NOMO-1 treated with DMSO at 0.1 percent for 48 hours (cell line): ENCODE measurements at regions not wholly inside any gene's neighbourhood (a gene's known extent, or its start where the extent isn't known, plus 50 kb on each side); places are given as distances from the start of the nearest gene placed in this dataset.
A peak's percentile ranks its signal among the peaks of the same experiment; 100 is the strongest.
"Not testable (repeated sequence)": the region's sequence is repeated elsewhere in the genome, so short reads cannot be mapped to it uniquely, and the experiment has no call there.

ENCODE experiments used
- DNase-seq: peaks from one replicate; lab custom pipeline; 2025; ENCODE audit not compliant: unreplicated experiment; lab: John Stamatoyannopoulos, UW

- DNase-seq: no peak
These were observed 82.6 kb upstream of the SPTLC3 start for GRCh38 chr20:12925863-12926793.

- no peak for DNase-seq
These were observed 81.3 kb upstream of the SPTLC3 start for GRCh38 chr20:12927489-12927888.

DNA sequence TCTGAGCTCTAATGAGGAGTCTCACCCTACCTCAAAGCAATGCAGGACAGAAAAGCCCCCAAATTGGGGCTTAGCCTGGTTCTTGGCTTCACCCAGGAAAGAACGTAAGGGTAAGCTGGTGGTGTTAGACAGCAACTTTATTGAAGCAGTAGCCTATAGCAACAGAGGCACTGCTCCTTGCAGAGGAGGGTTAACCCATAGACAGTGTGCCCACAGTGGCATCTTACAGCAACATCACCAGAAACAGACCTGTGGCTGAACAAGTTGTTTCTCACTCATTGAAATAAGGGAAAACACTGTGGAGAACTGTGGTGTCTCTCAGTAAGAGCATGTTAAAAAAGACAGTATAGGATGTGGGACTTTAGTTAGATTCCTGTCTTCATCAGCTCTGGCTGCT, 80.4 kb upstream of the SPTLC3 start:
- DNase-seq: no peak

- DNase-seq: peak; percentile 40
These were observed 79.9 kb upstream of the SPTLC3 start for GRCh38 chr20:12928755-12929401.

- DNase-seq: no peak
These were observed 72.8 kb upstream of the SPTLC3 start for GRCh38 chr20:12936020-12936419.

DNA sequence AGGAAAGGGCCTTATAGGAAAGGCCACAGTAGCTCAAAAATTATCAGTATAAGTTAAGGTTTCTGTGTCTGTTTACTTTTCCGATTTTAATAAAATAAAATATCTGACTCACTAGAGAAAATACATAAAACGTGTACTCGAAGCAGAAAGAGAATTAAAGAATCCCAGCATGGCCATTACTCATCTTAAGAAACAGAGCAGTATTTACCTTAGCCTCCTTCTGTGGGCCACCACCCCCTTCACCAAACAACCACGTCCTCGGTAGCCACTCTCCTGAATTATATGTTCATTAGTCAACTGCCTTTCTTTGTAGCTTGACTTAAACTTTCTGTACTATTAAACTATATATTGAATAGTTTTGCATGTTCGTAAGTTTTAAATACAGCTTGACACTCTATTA, 72.2 kb upstream of the SPTLC3 start:
- DNase-seq: no peak

- DNase-seq: no peak
These were observed 67.7 kb upstream of the SPTLC3 start for GRCh38 chr20:12941025-12941424.

DNA sequence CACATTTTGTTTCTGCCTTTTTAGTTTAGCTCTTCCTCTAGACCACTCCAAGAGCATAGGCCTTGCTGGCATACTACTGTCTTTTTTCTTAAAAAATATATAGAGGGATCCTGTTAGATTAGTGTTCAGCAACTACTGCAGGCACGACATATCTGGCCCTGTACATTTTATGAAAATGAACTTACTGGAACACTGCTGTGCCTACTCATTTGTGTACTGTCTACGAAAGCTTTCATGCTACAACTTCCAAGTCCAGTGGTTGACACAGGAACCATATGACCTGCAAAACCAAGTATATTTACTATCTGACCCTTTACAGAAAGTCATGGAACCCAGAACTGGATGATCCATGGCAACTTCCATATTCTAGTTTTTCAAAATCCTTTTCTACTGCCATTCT, 66.6 kb upstream of the SPTLC3 start:
- no peak for DNase-seq

DNA sequence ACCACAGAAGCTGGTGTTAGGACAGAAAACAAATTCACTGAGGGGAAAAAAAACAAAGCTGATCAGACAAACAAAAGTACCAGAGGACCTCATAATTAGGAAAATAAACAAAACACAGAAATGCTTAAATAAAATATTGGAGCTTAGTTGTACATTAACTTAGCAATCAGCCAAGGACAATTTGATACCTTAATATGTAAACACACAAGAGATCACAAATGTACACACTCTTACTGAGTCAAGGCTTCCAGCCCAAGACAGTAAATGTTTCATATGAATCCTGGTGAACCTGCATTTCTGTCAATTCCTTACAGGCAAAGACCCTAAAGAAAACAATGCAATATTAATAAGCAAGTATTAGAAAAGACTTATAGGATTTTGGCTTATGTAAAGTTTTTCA, 62.0 kb upstream of the SPTLC3 start:
- DNase-seq: no peak

- DNase-seq: no peak
These were observed 61.1 kb upstream of the SPTLC3 start for GRCh38 chr20:12947691-12948090.

GRCh38 chr20:12949429-12949980, 59.3 kb upstream of the SPTLC3 start:
- DNase-seq: no peak

- DNase-seq: not testable (repeated sequence)
These were observed 54.5 kb upstream of the SPTLC3 start for GRCh38 chr20:12954254-12954653.

GRCh38 chr20:12955611-12956010, 53.2 kb upstream of the SPTLC3 start:
- no peak for DNase-seq

- no peak for DNase-seq
These were observed 52.5 kb upstream of the SPTLC3 start for GRCh38 chr20:12956303-12956702.

DNA sequence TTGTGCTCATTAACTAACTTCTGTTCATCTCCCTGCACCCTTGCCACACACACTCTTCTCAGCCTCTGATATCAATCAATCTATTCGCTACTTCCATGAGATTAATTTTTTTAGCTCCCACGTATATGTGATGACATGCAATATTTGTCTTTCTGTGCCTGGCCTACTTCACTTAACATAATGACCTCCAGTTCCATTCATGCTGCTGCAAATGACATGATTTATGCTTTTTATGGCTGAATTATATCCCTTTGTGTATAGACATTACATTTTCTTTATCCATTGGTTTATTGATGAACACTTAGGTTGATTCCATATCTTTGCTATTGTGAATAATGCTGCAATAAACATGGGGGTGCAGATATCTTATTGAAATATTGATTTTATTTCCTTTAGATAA, 50.8 kb upstream of the SPTLC3 start:
- DNase-seq: no peak
